NCI-H1092 treated with DMSO at 0.1 percent for 48 hours (cell line): ENCODE measurements at regions not wholly inside any gene's neighbourhood (a gene's known extent, or its start where the extent isn't known, plus 50 kb on each side); places are given as distances from the start of the nearest gene placed in this dataset.

Experiments used
- DNase-seq: peaks from one replicate; lab custom pipeline; 2025; lab: John Stamatoyannopoulos, UW

- DNase-seq, result no peak
Observed at GRCh38 chr4:186934244-186934643, 210.6 kb upstream of the FAT1 start.

GRCh38 chr4:186934841-186935443, 211.3 kb upstream of the FAT1 start:
- no peak for DNase-seq

- no peak for DNase-seq
Observed at GRCh38 chr4:186935901-186936300, 212.2 kb upstream of the FAT1 start.

GRCh38 chr4:186936496-186937375, 213.1 kb upstream of the FAT1 start:
- no peak for DNase-seq

DNA sequence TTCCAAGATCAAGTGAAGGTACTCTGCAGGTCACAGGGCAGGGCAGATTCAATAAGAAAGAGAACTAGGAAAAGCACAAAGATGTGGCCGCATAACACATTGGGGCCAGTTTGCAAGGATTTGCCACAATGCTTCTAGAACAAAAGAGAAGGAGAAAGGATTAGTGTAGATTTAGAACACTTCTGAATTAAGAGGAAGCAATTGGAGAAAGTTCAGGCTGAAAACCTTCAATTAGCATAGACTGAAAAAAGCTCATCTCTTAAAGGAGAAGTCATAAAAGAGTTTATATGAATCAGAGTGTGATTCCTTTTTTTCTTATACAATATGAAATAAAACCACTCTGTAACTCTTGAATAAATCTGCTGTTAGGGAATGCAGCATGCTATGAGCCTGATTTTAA, 215.6 kb upstream of the FAT1 start:
- DNase-seq, result no peak

DNA sequence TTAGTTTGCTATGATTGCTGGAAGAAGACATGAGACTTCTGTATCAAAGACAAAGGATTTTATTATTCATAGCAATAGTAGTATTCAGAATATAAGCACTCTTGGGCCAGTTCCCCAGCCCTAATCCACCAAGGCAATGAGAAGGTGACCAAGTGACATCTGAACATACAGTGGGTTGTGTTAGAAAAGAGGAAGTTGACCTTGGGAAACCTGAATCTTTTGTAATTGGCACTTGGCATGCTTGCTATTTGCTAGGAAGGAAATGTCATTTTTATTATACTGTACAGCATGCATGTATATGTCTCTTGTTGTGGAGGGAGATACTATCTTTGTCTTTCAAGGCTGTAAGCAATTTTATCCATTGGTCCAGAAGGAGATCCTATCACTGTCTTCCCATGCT, 216.1 kb upstream of the FAT1 start:
- no peak for DNase-seq

- DNase-seq, result no peak
Observed at GRCh38 chr4:186940476-186940875, 216.8 kb upstream of the FAT1 start.

- peak; percentile 49 for DNase-seq
Observed at GRCh38 chr4:186942758-186943377, 219.2 kb upstream of the FAT1 start.

- DNase-seq, result no peak
Observed at GRCh38 chr4:186943411-186943810, 219.8 kb upstream of the FAT1 start.

DNA sequence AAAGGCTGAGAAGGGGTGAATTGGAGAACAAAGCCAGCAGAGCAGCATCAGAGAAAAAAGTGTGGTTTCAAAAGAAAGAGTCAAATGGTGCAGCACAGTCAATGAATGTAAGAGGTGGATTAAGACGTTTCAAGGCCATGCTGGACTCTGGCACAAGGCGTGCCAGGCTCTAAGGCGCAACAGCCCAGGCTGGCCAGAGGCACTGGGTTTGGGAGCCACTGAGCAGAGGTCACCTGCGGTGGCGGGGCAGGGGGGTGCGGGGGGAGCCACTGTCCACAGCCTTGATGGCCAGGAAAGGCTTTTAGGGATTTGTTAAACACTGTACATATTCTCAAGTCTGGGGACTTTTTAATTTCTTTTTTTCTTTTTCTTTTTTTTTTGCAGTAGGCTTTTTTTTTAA, 222.5 kb upstream of the FAT1 start:
- DNase-seq, result no peak

DNA sequence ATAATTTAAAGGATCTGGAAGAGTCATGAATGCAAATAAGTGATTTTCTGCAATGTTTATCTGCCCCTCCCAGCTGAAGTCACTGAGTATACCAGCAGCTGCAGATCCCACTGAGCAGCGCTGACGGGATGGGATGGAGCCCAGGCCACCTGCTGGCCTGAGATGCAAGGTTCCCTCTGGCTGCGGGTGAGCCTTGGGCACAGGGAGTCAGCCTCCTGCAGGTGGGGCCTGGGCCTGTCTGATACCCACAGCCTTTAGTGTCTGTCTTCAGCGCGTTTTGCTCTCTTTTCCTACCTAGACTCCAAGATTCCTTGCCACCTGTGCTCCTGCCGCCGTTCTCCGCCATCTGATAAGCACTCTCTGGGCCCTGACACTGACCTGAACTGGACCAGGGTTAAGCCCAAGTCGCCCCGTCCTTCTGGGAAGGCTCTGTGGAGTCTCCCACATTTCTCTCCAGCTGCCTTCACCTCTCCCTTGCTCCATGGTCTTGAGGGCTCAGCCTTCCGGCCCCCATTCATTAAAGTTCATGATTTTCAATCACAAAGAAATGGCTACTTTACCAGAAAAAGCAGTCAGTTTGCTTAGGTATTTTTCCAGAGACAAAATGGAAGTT, 223.1 kb upstream of the FAT1 start:
- DNase-seq, result peak; percentile 2

GRCh38 chr4:186948361-186949242, 224.9 kb upstream of the FAT1 start:
- DNase-seq, result peak; percentile 3

DNA sequence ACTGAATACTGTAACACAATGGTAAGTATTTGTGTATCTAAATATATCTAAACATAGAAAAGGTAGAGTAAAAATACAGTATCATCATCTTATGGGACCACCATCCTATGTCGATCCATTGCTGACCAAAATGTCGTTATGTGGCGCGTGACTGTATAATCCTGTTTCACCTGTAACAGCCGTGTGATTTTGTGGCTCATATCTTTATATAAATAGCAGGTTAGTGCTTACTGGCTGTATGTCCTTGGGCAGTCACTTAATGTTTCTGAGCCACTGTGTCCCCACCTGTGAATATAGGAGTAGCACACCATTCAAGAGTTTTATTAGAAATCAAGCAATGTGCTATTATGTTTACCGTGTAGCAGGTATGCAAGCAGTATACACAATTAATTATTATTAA, 226.2 kb upstream of the FAT1 start:
- no peak for DNase-seq

GRCh38 chr4:186952709-186953108, 229.1 kb upstream of the FAT1 start:
- DNase-seq, result no peak

GRCh38 chr4:186953599-186954260, 230.1 kb upstream of the FAT1 start:
- no peak for DNase-seq

GRCh38 chr4:186954509-186954908, 230.9 kb upstream of the FAT1 start:
- DNase-seq, result no peak

- DNase-seq, result no peak
Observed at GRCh38 chr4:186954956-186955355, 231.3 kb upstream of the FAT1 start.

DNA sequence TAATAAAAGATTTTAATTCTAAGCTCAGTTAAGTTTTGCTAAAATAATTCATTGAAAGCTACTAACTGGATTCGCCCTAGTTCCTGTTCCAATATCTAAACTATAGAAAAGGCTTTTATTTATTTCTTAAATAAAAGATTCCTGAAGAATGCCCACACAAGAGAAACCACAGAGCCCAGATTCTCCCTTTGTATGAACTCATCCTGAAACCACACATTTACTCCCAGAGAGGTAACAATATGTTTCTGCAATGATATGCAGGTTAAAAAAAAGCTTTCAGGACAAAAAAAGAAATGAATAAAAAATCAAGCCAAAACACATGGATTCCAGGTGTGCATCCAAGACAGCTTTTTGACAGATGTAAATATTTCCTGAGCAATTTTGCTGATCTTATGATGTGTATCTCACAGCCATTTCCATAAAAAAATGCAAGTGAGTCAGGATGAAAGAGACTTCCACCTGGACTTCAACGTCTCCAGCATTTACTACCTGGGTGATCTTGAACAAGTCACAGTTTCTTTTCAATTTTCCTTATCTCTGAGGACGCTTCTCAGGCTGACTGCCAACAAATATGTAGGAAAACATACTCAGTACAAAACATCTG, 234.4 kb upstream of the FAT1 start:
- no peak for DNase-seq

GRCh38 chr4:186958726-186959350, 235.2 kb upstream of the FAT1 start:
- DNase-seq, result no peak
